Muscle of back (tissue), 3 donors: ENCODE measurements at regions not wholly inside any gene's neighbourhood (a gene's known extent, or its start where the extent isn't known, plus 50 kb on each side); places are given as distances from the start of the nearest gene placed in this dataset.
"Not testable (repeated sequence)": the region's sequence is repeated elsewhere in the genome, so short reads cannot be mapped to it uniquely, and the experiment has no call there.

ENCODE experiments used
- DNase-seq, 3 donors: peaks; one replicate each; pipeline versions ENCODE4 v3.0.0 to v3.0.0-alpha.2; 2013

GRCh38 chr13:101003566-101003965, 329.0 kb upstream of the TMTC4 start:
- peak in 1 of 3 donors; percentile 9 for DNase-seq

GRCh38 chr13:100989392-100989791, 314.8 kb upstream of the TMTC4 start:
- no peak for DNase-seq

- no peak for DNase-seq
Observed at GRCh38 chr13:100988921-100989320, 314.3 kb upstream of the TMTC4 start.

- DNase-seq, result no peak
Observed at GRCh38 chr13:100987948-100988347, 313.4 kb upstream of the TMTC4 start.

GRCh38 chr13:100986571-100986970, 312.0 kb upstream of the TMTC4 start:
- DNase-seq, result no peak

GRCh38 chr13:100984085-100984705, 309.6 kb upstream of the TMTC4 start:
- no peak for DNase-seq

GRCh38 chr13:100983111-100983510, 308.5 kb upstream of the TMTC4 start:
- DNase-seq, result peak in 2 of 3 donors; percentile 56 to 63

GRCh38 chr13:100980171-100980570, 305.6 kb upstream of the TMTC4 start:
- DNase-seq, result no peak

- no peak for DNase-seq
Observed at GRCh38 chr13:100977841-100978240, 303.2 kb upstream of the TMTC4 start.

GRCh38 chr13:100976993-100977392, 302.4 kb upstream of the TMTC4 start:
- no peak for DNase-seq

- not testable (repeated sequence) for DNase-seq
Observed at GRCh38 chr13:100975666-100976065, 301.1 kb upstream of the TMTC4 start.

- peak in 2 of 3 donors; percentile 22 to 42 for DNase-seq
Observed at GRCh38 chr13:100962585-100962984, 288.0 kb upstream of the TMTC4 start.

GRCh38 chr13:100961186-100961585, 286.6 kb upstream of the TMTC4 start:
- no peak for DNase-seq

- DNase-seq, result no peak
Observed at GRCh38 chr13:100958831-100959230, 284.2 kb upstream of the TMTC4 start.

- no peak for DNase-seq
Observed at GRCh38 chr13:100957741-100958140, 283.1 kb upstream of the TMTC4 start.

GRCh38 chr13:100954430-100955305, 280.1 kb upstream of the TMTC4 start:
- peak in 1 of 3 donors; percentile 11 for DNase-seq

- DNase-seq, result no peak
Observed at GRCh38 chr13:100951016-100951415, 276.4 kb upstream of the TMTC4 start.

GRCh38 chr13:100948937-100949336, 274.3 kb upstream of the TMTC4 start:
- not testable (repeated sequence) for DNase-seq

GRCh38 chr13:100946588-100946987, 272.0 kb upstream of the TMTC4 start:
- no peak for DNase-seq

- DNase-seq, result no peak
Observed at GRCh38 chr13:100944791-100945345, 270.3 kb upstream of the TMTC4 start.

- no peak for DNase-seq
Observed at GRCh38 chr13:100942742-100943141, 268.1 kb upstream of the TMTC4 start.

- DNase-seq, result no peak
Observed at GRCh38 chr13:100941377-100942368, 267.1 kb upstream of the TMTC4 start.
